Pons (tissue), 1 donor: ENCODE measurements at regions not wholly inside any gene's neighbourhood (a gene's known extent, or its start where the extent isn't known, plus 50 kb on each side); places are given as distances from the start of the nearest gene placed in this dataset.

ENCODE experiments used
- DNase-seq: peaks from one replicate; pipeline ENCODE4 v3.0.0-alpha.2; 2016; ENCODE audit warnings: low spot score

GRCh38 chr1:193593147-193593885 lies 406.9 kb upstream of the B3GALT2 start:
- DNase-seq, result no peak

GRCh38 chr1:193592317-193592716 lies 405.9 kb upstream of the B3GALT2 start:
- no peak for DNase-seq

- no peak for DNase-seq
These were observed 403.7 kb upstream of the B3GALT2 start for GRCh38 chr1:193590102-193590501.

GRCh38 chr1:193589597-193590040 lies 403.2 kb upstream of the B3GALT2 start:
- DNase-seq, result no peak

GRCh38 chr1:193588311-193589082 lies 402.1 kb upstream of the B3GALT2 start:
- DNase-seq, result no peak

- no peak for DNase-seq
These were observed 398.4 kb upstream of the B3GALT2 start for GRCh38 chr1:193584731-193585239.

GRCh38 chr1:193581341-193581740 lies 394.9 kb upstream of the B3GALT2 start:
- no peak for DNase-seq

GRCh38 chr1:193580419-193580818 lies 394.0 kb upstream of the B3GALT2 start:
- no peak for DNase-seq

- no peak for DNase-seq
These were observed 392.9 kb upstream of the B3GALT2 start for GRCh38 chr1:193579323-193579722.

- DNase-seq, result no peak
These were observed 388.5 kb upstream of the B3GALT2 start for GRCh38 chr1:193574913-193575312.

- DNase-seq, result no peak
These were observed 383.5 kb upstream of the B3GALT2 start for GRCh38 chr1:193569983-193570269.

- no peak for DNase-seq
These were observed 382.9 kb upstream of the B3GALT2 start for GRCh38 chr1:193569096-193569982.

GRCh38 chr1:193568512-193568911 lies 382.1 kb upstream of the B3GALT2 start:
- no peak for DNase-seq

GRCh38 chr1:193567937-193568336 lies 381.5 kb upstream of the B3GALT2 start:
- no peak for DNase-seq

GRCh38 chr1:193566735-193567134 lies 380.3 kb upstream of the B3GALT2 start:
- DNase-seq, result no peak

- no peak for DNase-seq
These were observed 379.7 kb upstream of the B3GALT2 start for GRCh38 chr1:193565971-193566577.

- no peak for DNase-seq
These were observed 375.7 kb upstream of the B3GALT2 start for GRCh38 chr1:193562121-193562520.

- peak; percentile 46 for DNase-seq
These were observed 372.1 kb upstream of the B3GALT2 start for GRCh38 chr1:193558491-193559028.

- DNase-seq, result no peak
These were observed 369.4 kb upstream of the B3GALT2 start for GRCh38 chr1:193555662-193556441.

GRCh38 chr1:193553564-193553963 lies 367.2 kb upstream of the B3GALT2 start:
- DNase-seq, result no peak

- DNase-seq, result no peak
These were observed 365.9 kb upstream of the B3GALT2 start for GRCh38 chr1:193552274-193552673.
